Neural progenitor cell (in vitro differentiated cells): ENCODE measurements at regions not wholly inside any gene's neighbourhood (a gene's known extent, or its start where the extent isn't known, plus 50 kb on each side); places are given as distances from the start of the nearest gene placed in this dataset.

Experiments used
- DNase-seq: peaks from one replicate; pipeline ENCODE4 v3.0.0-alpha.2; 2016; ENCODE audit warnings: low spot score
- H2AFZ ChIP-seq: fragments of 200-600 bp; sonication (generic); replicated peaks from 2 replicates; pipeline ENCODE4 v1.6.1; 2016; ENCODE audit warnings: antibody characterized with exemption
- H3F3A ChIP-seq: fragments of 200-600 bp; sonication (generic); 2 replicates; pipeline ENCODE4 v1.6.1; 2016; ENCODE audit warnings: antibody characterized with exemption, low read depth
- H3K27ac ChIP-seq: fragments of 200-600 bp; sonication (generic); 2 replicates; pipeline ENCODE4 v1.5.1; 2016; ENCODE audit warnings: mild to moderate bottlenecking
- H3K27me3 ChIP-seq: fragments of 200-600 bp; sonication (generic); 2 replicates; pipeline ENCODE4 v1.6.1; 2016; ENCODE audit warnings: mild to moderate bottlenecking, moderate library complexity
- H3K36me3 ChIP-seq: fragments of 200-600 bp; sonication (generic); 2 replicates; pipeline ENCODE4 v1.5.1; 2016
- H3K4me1 ChIP-seq: fragments of 200-600 bp; sonication (generic); 2 replicates; pipeline ENCODE4 v1.6.1; 2016; ENCODE audit warnings: mixed run types
- H3K4me2 ChIP-seq: fragments of 200-600 bp; sonication (generic); 2 replicates; pipeline ENCODE4 v1.6.1; 2016
- H3K4me3 ChIP-seq: fragments of 200-600 bp; sonication (generic); 2 replicates; pipeline ENCODE4 v1.5.1; 2016
- H3K79me2 ChIP-seq: fragments of 200-600 bp; sonication (generic); 2 replicates; pipeline ENCODE4 v1.6.1; 2016; ENCODE audit warnings: low read depth
- H3K9ac ChIP-seq: fragments of 200-600 bp; sonication (generic); 2 replicates; pipeline ENCODE4 v1.6.1; 2016
- H3K9me3 ChIP-seq: fragments of 200-600 bp; sonication (generic); 2 replicates; pipeline ENCODE4 v1.5.1; 2016; ENCODE audit warnings: low read depth
- H4K20me1 ChIP-seq: fragments of 200-600 bp; sonication (generic); 2 replicates; pipeline ENCODE4 v1.6.1; 2016; ENCODE audit warnings: low read depth
- H3K27ac Mint-ChIP-seq: 3 replicates; pipeline ENCODE4 v1.8.0; 2021; ENCODE audit warnings: mixed read lengths
- H3K27me3 Mint-ChIP-seq: 2 replicates; pipeline ENCODE4 v1.8.0; 2022; ENCODE audit warnings: low read depth, mild to moderate bottlenecking, inconsistent platforms, moderate library complexity, mixed read lengths; ENCODE audit not compliant: insufficient read depth
- H3K36me3 Mint-ChIP-seq: 3 replicates; pipeline ENCODE4 v1.8.0; 2021; ENCODE audit warnings: mixed read lengths
- H3K4me1 Mint-ChIP-seq: 3 replicates; pipeline ENCODE4 v1.8.0; 2021; ENCODE audit warnings: mixed read lengths
- H3K4me3 Mint-ChIP-seq: 3 replicates; pipeline ENCODE4 v1.8.0; 2021; ENCODE audit warnings: mild to moderate bottlenecking, moderate library complexity, mixed read lengths
- H3K9me3 Mint-ChIP-seq: 3 replicates; pipeline ENCODE4 v1.8.0; 2020; ENCODE audit warnings: mixed read lengths
- CTCF ChIP-seq: fragments of 200-600 bp; sonication (generic); IDR thresholded peaks from 2 replicates; pipeline ENCODE4 v1.5.1; 2017; ENCODE audit warnings: antibody characterized with exemption, mild to moderate bottlenecking
- EZH2 ChIP-seq: fragments of 200-600 bp; sonication (generic); IDR thresholded peaks from 2 replicates; pipeline ENCODE4 v1.6.1; 2017; ENCODE audit warnings: antibody characterized with exemption, mild to moderate bottlenecking, moderate library complexity
- EZH2phosphoT487 ChIP-seq: fragments of 200-600 bp; sonication (generic); IDR thresholded peaks from 2 replicates; pipeline ENCODE4 v1.6.1; 2017; ENCODE audit warnings: antibody characterized with exemption

GRCh38 chr21:23633447-23633940 is 1973.8 kb downstream of the MRPL39 start:
- Histone ChIP-seq H3K9me3 (peaks cover 3% of the 10 kb centered on the region), H3K4me3 (no peak overlapping the region), H3K27ac (no peak overlapping the region), H3K9ac (no peak overlapping the region), H3F3A (no peaks in the 10 kb centered on the region), H3K4me2 (no peak overlapping the region), H3K4me1 (no peaks in the 10 kb centered on the region), H3K27me3 (no peaks in the 10 kb centered on the region), H3K36me3 (no peaks in the 10 kb centered on the region), H3K79me2 (no peaks in the 10 kb centered on the region), H4K20me1 (no peaks in the 10 kb centered on the region), H2AFZ (no peak overlapping the region)
- H3K36me3 Mint-ChIP-seq: no peaks in the 10 kb centered on the region
- no peaks in the 10 kb centered on the region for H3K4me1 Mint-ChIP-seq
- DNase-seq: no peak
- no peak overlapping the region for H3K27ac Mint-ChIP-seq
- peaks cover 5% of the 10 kb centered on the region for H3K9me3 Mint-ChIP-seq
- no peak overlapping the region for H3K4me3 Mint-ChIP-seq
- TF ChIP-seq CTCF (no peak), EZH2 (no peak), EZH2phosphoT487 (no peak)
- no peaks in the 10 kb centered on the region for H3K27me3 Mint-ChIP-seq

DNA sequence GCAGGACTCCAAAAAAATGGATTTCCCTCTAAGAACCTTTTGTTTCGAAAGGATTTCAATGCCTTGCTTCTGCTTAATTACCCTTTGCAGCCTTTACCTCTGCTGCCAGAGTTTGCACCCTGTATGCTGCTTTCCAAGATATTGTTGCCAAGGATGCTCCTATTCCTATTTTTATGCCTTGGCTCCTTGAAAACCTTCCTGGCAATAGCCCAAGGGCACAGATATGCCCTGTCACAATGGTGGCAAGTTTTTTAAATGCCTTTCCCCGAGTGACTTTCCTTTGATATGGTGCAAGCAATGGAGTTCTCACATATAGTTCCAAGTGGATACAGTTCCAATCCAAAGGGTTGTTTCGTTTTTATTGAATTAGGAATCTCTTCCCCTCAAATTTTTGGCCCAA is 1983.0 kb downstream of the MRPL39 start:
- Histone ChIP-seq H3K4me2 (no peak overlapping the region), H3K27ac (no peak overlapping the region), H3K79me2 (no peaks in the 10 kb centered on the region), H4K20me1 (no peaks in the 10 kb centered on the region), H3F3A (no peaks in the 10 kb centered on the region), H2AFZ (no peak overlapping the region), H3K4me3 (no peak overlapping the region), H3K9me3 (peaks cover 7% of the 10 kb centered on the region), H3K36me3 (no peaks in the 10 kb centered on the region), H3K9ac (no peak overlapping the region), H3K27me3 (no peaks in the 10 kb centered on the region), H3K4me1 (no peaks in the 10 kb centered on the region)
- H3K4me1 Mint-ChIP-seq: no peaks in the 10 kb centered on the region
- no peak overlapping the region for H3K27ac Mint-ChIP-seq
- H3K9me3 Mint-ChIP-seq: no peaks in the 10 kb centered on the region
- H3K27me3 Mint-ChIP-seq: no peaks in the 10 kb centered on the region
- no peak for TF ChIP-seq EZH2phosphoT487
- no peak for TF ChIP-seq EZH2
- H3K36me3 Mint-ChIP-seq: no peaks in the 10 kb centered on the region
- no peak overlapping the region for H3K4me3 Mint-ChIP-seq
- DNase-seq: no peak

DNA sequence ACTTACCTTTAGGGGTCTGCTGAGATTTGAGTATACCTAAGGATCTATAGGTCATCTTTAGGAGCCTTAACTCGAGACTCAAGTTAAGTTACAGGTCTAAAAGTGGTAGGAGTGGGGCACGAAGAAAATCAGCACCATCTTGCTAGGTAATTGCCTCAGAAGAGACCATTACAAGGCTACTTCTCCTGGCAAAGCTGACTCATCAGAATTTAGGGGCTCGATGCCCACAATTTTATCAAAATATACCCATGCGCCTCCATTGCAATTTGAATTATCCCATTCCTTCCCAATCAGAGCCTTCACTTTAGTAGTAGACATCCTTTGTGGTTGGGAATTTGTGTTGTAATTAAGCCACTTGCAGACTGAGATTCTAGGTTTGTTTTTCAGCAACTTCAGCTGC is 1994.3 kb downstream of the MRPL39 start:
- Mint-ChIP-seq H3K4me1 (no peaks in the 10 kb centered on the region), H3K27ac (no peak overlapping the region), H3K9me3 (peaks cover 4% of the 10 kb centered on the region), H3K36me3 (no peaks in the 10 kb centered on the region), H3K27me3 (peaks cover 3% of the 10 kb centered on the region), H3K4me3 (no peak overlapping the region)
- Histone ChIP-seq H3K27ac (no peak overlapping the region), H3K79me2 (no peaks in the 10 kb centered on the region), H3F3A (no peaks in the 10 kb centered on the region), H3K9ac (no peak overlapping the region), H3K4me1 (no peaks in the 10 kb centered on the region), H3K36me3 (no peaks in the 10 kb centered on the region), H2AFZ (no peak overlapping the region), H3K4me3 (no peak overlapping the region), H3K9me3 (peaks cover 5% of the 10 kb centered on the region), H3K27me3 (no peaks in the 10 kb centered on the region), H3K4me2 (no peak overlapping the region), H4K20me1 (no peaks in the 10 kb centered on the region)
- no peak for DNase-seq
- no peak for TF ChIP-seq EZH2

DNA sequence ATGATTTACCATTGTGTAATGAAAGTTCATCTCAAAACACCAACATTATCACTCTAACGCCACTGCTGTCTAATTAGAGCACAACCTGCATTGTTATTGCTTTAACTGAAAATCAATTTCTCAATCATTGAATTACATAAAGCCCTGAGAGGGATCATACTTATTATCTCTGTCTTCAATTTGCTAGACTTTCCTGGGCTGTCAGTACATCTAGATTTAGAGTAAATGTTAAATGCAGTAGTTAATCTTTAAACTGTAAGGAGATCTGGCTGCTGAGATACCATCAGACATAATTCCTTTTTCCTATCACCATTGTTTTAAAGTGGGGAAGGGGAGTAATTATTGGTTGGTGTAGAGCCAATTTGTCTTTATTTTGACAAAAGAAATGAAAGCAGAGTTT is 1995.1 kb downstream of the MRPL39 start:
- Histone ChIP-seq H3K9me3 (peaks cover 5% of the 10 kb centered on the region), H3K4me2 (no peak overlapping the region), H3K4me1 (no peaks in the 10 kb centered on the region), H2AFZ (no peak overlapping the region), H3K79me2 (no peaks in the 10 kb centered on the region), H4K20me1 (no peaks in the 10 kb centered on the region), H3K4me3 (no peak overlapping the region), H3F3A (no peaks in the 10 kb centered on the region), H3K27ac (no peak overlapping the region), H3K27me3 (no peaks in the 10 kb centered on the region), H3K36me3 (no peaks in the 10 kb centered on the region), H3K9ac (no peak overlapping the region)
- no peak for DNase-seq
- Mint-ChIP-seq H3K4me3 (no peak overlapping the region), H3K36me3 (no peaks in the 10 kb centered on the region), H3K4me1 (no peaks in the 10 kb centered on the region), H3K27me3 (peaks cover 3% of the 10 kb centered on the region), H3K27ac (no peak overlapping the region), H3K9me3 (peaks cover 4% of the 10 kb centered on the region)
- TF ChIP-seq CTCF (no peak), EZH2phosphoT487 (no peak), EZH2 (no peak)
